Upper lobe of left lung (tissue), 6 donors: ENCODE measurements at regions not wholly inside any gene's neighbourhood (a gene's known extent, or its start where the extent isn't known, plus 50 kb on each side); places are given as distances from the start of the nearest gene placed in this dataset.

ENCODE experiments used
- ATAC-seq, 2 donors: fragments of 200-7000 bp; cut with Tn5 transposase; one replicate each; pipeline ENCODE4 v1.9.1; 2022; ENCODE audit warnings: mild to moderate bottlenecking in 2 of 2, moderate library complexity in 2 of 2; ENCODE audit not compliant: low FRiP score in 2 of 2
- DNase-seq, 2 donors: peaks; one replicate each; pipeline ENCODE4 v3.0.0-alpha.2; 2019 to 2020
- H3K27ac ChIP-seq, 4 donors: fragments of 200-600 bp; sonication (generic); one replicate each; pipeline ENCODE4 v1.5.1; 2016 to 2019
- H3K27me3 ChIP-seq, 4 donors: fragments of 200-600 bp; sonication (generic); one replicate each; pipeline ENCODE4 v1.5.1; 2017 to 2019
- H3K36me3 ChIP-seq, 4 donors: fragments of 200-600 bp; sonication (generic); one replicate each; pipeline ENCODE4 v1.5.1; 2016 to 2019
- H3K4me1 ChIP-seq, 4 donors: fragments of 200-600 bp; sonication (generic); one replicate each; pipeline ENCODE4 v1.5.1; 2018 to 2019
- H3K4me3 ChIP-seq, 4 donors: fragments of 200-600 bp; sonication (generic); one replicate each; pipeline ENCODE4 v1.5.1; 2017 to 2019; ENCODE audit warnings: mild to moderate bottlenecking in 2 of 4, moderate library complexity in 1 of 4
- H3K9me3 ChIP-seq, 4 donors: fragments of 200-600 bp; sonication (generic); one replicate each; pipeline ENCODE4 v1.5.1; 2018 to 2019
- EP300 ChIP-seq, 4 donors: sonication (generic); formaldehyde crosslinking; IDR thresholded peaks; one replicate each; pipeline ENCODE4 v1.5.1; 2017; ENCODE audit warnings: antibody characterized with exemption in 4 of 4, control low read depth in 2 of 4
- POLR2A ChIP-seq, 4 donors: fragments of 450-650 bp; IDR thresholded peaks; one replicate each; pipeline ENCODE4 v1.5.1; 2016 to 2017; ENCODE audit warnings: antibody characterized with exemption in 4 of 4, mild to moderate bottlenecking in 2 of 4
- POLR2AphosphoS5 ChIP-seq, 2 donors: sonication (generic); formaldehyde crosslinking; IDR thresholded peaks; one replicate each; pipeline ENCODE4 v1.5.1; 2017; ENCODE audit warnings: antibody characterized with exemption in 2 of 2
- WGBS, 2 donors: methylation state at CpG; one replicate each; pipeline ENCODE4 v1.1.5; 2017 to 2018; 5-methylcytosine and 5-hydroxymethylcytosine counted together
- TF ChIP-seq, protein P1 (sequence below), 6 experiments: fragments of 450-650 bp in 4 of 6; fragments of 200-600 bp in 2 of 6; sonication (generic) in 2 of 6; IDR thresholded peaks; one replicate each; pipeline ENCODE4 v1.5.1; 2016 to 2019; ENCODE audit warnings: antibody characterized with exemption in 6 of 6
- donor health status: DM: no; HTN: no; CAD: no; lungs with moderate emphysema.
- donor health status: DM: no; HTN: yes; CAD: no; lungs with severe emphysema.

DNA sequence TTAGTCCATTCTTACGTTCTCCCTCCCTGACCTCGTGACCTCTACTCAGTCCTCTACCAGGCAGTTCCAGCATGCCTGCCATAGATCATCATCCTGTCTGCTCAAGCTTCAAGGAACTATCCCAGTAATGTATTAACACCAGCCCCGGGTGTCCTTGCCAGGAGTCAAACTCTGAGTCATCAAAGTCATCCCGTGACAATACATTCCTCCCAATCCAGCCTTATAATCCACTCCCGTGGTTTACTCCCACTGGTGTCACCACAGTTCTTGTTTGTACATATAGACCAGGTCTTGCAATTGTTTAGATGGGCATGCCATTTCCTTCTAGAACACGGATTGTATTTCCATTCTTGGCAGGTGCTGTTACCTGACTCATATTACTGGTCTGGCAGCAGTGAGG lies 68.7 kb upstream of the TAB3 start:
- H3K36me3 ChIP-seq = no peaks in the 10 kb centered on the region
- no peak for ATAC-seq
- WGBS, 2 donors = 65 to 68% methylated on average over 5 to 6 of the region's 6 CpGs

GRCh38 chrX:30955687-30956086 lies 66.6 kb upstream of the TAB3 start:
- WGBS, 2 donors = 73 to 84% methylated on average over 3 of the region's 3 CpGs
- TF ChIP-seq EP300 (IDR thresholded peaks at IDR 0.05) (no peak), POLR2AphosphoS5 (IDR thresholded peaks at IDR 0.05) (no peak), POLR2A (IDR thresholded peaks at IDR 0.05) (no peak)
- TF ChIP-seq, protein P1, sequence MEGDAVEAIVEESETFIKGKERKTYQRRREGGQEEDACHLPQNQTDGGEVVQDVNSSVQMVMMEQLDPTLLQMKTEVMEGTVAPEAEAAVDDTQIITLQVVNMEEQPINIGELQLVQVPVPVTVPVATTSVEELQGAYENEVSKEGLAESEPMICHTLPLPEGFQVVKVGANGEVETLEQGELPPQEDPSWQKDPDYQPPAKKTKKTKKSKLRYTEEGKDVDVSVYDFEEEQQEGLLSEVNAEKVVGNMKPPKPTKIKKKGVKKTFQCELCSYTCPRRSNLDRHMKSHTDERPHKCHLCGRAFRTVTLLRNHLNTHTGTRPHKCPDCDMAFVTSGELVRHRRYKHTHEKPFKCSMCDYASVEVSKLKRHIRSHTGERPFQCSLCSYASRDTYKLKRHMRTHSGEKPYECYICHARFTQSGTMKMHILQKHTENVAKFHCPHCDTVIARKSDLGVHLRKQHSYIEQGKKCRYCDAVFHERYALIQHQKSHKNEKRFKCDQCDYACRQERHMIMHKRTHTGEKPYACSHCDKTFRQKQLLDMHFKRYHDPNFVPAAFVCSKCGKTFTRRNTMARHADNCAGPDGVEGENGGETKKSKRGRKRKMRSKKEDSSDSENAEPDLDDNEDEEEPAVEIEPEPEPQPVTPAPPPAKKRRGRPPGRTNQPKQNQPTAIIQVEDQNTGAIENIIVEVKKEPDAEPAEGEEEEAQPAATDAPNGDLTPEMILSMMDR (IDR thresholded peaks at IDR 0.05) = no peak
- no peaks in the 10 kb centered on the region for H3K36me3 ChIP-seq

More for the DNA sequence above, 68.7 kb upstream of the TAB3 start:
- Histone ChIP-seq H3K27ac (no peak overlapping the region), H3K4me1 (no peaks in the 10 kb centered on the region), H3K27me3 (no peaks in the 10 kb centered on the region), H3K4me3 (no peak overlapping the region), H3K9me3 (no peaks in the 10 kb centered on the region)
- no peak for DNase-seq
- TF ChIP-seq POLR2A (IDR thresholded peaks at IDR 0.05) (no peak), POLR2AphosphoS5 (IDR thresholded peaks at IDR 0.05) (no peak), EP300 (IDR thresholded peaks at IDR 0.05) (no peak)
- TF ChIP-seq, protein P1 (IDR thresholded peaks at IDR 0.05) = no peak

DNA sequence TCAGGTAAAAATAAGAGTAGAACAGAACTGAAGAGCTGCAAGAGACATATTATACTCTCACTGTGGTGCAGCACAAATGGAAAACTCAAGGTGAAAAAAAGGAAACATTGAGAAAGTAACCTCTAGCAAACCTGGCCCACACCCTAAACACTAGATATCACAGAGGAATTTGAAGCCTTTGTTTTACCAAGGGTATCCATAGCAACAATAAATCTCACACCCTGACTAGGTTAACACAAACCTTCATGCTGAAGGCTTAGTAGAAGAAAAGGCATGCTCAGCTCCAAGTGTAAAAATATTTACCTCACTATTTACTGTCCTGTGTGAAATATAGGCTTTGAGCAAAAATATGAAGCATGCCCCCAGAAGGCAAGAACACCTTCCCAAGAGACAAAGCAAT lies 61.9 kb upstream of the TAB3 start:
- no peak overlapping the region for H3K4me3 ChIP-seq
- no peaks in the 10 kb centered on the region for H3K36me3 ChIP-seq
- H3K9me3 ChIP-seq = no peaks in the 10 kb centered on the region
- TF ChIP-seq EP300 (IDR thresholded peaks at IDR 0.05) (no peak), POLR2A (IDR thresholded peaks at IDR 0.05) (no peak), POLR2AphosphoS5 (IDR thresholded peaks at IDR 0.05) (no peak)
- TF ChIP-seq, protein P1 (IDR thresholded peaks at IDR 0.05) = no peak
- H3K27me3 ChIP-seq = no peaks in the 10 kb centered on the region
- H3K27ac ChIP-seq = no peak overlapping the region
- no peak for ATAC-seq
- no peaks in the 10 kb centered on the region for H3K4me1 ChIP-seq
- DNase-seq = no peak

More at GRCh38 chrX:30955687-30956086, 66.6 kb upstream of the TAB3 start:
- Histone ChIP-seq H3K9me3 (no peaks in the 10 kb centered on the region), H3K4me1 (no peaks in the 10 kb centered on the region), H3K27me3 (no peaks in the 10 kb centered on the region), H3K27ac (no peak overlapping the region), H3K4me3 (no peak overlapping the region)
- DNase-seq (no peak), ATAC-seq (no peak)

- Histone ChIP-seq H3K9me3 (no peaks in the 10 kb centered on the region), H3K4me3 (no peak overlapping the region), H3K4me1 (no peaks in the 10 kb centered on the region), H3K27me3 (no peaks in the 10 kb centered on the region), H3K36me3 (no peaks in the 10 kb centered on the region), H3K27ac (no peak overlapping the region)
- TF ChIP-seq, protein P1 (IDR thresholded peaks at IDR 0.05) = no peak
- TF ChIP-seq EP300 (IDR thresholded peaks at IDR 0.05) = no peak
- ATAC-seq = no peak
- no peak for DNase-seq
- WGBS, 2 donors = 66 to 100% methylated on average over 2 of the region's 2 CpGs
These were observed 61.3 kb upstream of the TAB3 start for GRCh38 chrX:30950391-30950790.

DNA sequence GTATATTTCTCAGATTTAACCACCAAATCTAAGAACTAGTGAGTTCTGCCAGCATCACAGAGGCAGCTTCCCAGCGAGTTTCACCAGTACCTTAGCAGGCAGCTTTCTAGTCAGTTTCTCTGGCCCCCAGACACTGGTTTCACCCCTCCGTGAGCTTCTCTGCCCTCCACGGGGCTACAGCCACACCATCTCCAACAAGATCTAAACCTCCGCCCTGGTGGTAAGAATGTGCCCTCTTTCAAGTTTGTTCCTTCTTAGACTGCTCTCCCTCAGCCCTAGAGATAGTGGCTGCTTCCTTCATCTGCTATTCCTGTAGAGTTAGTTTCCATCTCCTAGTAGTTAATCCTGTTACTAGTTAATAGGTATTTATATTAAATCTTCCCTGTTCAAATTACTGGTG lies 60.5 kb upstream of the TAB3 start:
- H3K9me3 ChIP-seq = no peaks in the 10 kb centered on the region
- TF ChIP-seq POLR2AphosphoS5 (IDR thresholded peaks at IDR 0.05) (no peak), POLR2A (IDR thresholded peaks at IDR 0.05) (no peak), EP300 (IDR thresholded peaks at IDR 0.05) (no peak)
- TF ChIP-seq, protein P1 (IDR thresholded peaks at IDR 0.05) = no peak
- H3K36me3 ChIP-seq = no peaks in the 10 kb centered on the region
- no peaks in the 10 kb centered on the region for H3K4me1 ChIP-seq
- DNase-seq (no peak), ATAC-seq (no peak)
- H3K4me3 ChIP-seq = no peak overlapping the region
- WGBS, 2 donors = 59 to 79% methylated on average over 4 of the region's 4 CpGs
- no peak overlapping the region for H3K27ac ChIP-seq
- no peaks in the 10 kb centered on the region for H3K27me3 ChIP-seq
